ENCODE measurements at regions not wholly inside any gene's neighbourhood (a gene's known extent, or its start where the extent isn't known, plus 50 kb on each side); places are given as distances from the start of the nearest gene placed in this dataset.

DNA sequence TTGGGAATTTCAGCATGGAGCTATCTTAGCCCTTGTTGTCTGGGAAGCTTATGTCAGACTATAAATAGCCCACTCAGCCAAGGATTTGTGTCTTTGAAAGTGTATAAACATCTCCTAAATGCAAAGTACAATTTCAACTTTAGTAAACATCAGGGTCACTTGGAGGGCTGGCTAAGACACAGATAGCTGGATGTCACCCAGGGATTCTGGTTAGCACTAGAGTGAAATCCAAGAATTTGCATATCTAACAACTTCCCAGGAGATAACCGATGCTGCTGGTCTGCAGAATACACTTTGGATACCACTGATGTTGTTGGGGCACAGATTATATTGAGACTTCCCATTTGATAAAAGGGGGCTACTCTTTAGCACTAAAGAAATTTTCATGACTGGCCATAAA is 130.9 kb downstream of the PAX1 start:
- DNase-seq: no peak
- no peak overlapping the region for H2AFZ ChIP-seq (ENCODE audit: low read length)
- no TSS peak for BruUV-seq (replicated peaks)
- no peaks in the 10 kb centered on the region for H3K9me2 ChIP-seq (replicated peaks; ENCODE audit: low read length)
- CTCF ChIA-PET: no interaction called here
- no peaks in the 10 kb centered on the region for H3K4me1 ChIP-seq (ENCODE audit: insufficient read depth, low read length)
- H4K20me1 ChIP-seq (ENCODE audit: low read length): no peaks in the 10 kb centered on the region
- H3K36me3 ChIP-seq (ENCODE audit: low read depth, low read length): no peaks in the 10 kb centered on the region
- no peak for ATAC-seq
- H3K4me2 ChIP-seq (ENCODE audit: low read length): no peak overlapping the region
- peaks cover 12% of the 10 kb centered on the region; the same call in 1 of the 2 replicates for H3K27me3 ChIP-seq (ENCODE audit: low read length)
- H3F3A ChIP-seq (ENCODE audit: low read length, unreplicated experiment): no peaks in the 10 kb centered on the region
- no peaks in the 10 kb centered on the region for H3K79me2 ChIP-seq (ENCODE audit: low read length)
- no peak overlapping the region for H3K27ac ChIP-seq (ENCODE audit: low read length)
- H3K9me3 ChIP-seq (ENCODE audit: low read length): no peaks in the 10 kb centered on the region
- H3K4me3 ChIP-seq (ENCODE audit: low read length): no peak overlapping the region
- H3K9ac ChIP-seq (ENCODE audit: low read length): no peak overlapping the region
- intact Hi-C loops (cut with micrococcal nuclease): no loop called here
- POLR2A ChIA-PET (ENCODE audit: unreplicated experiment): no interaction called here
- TF ChIP-seq CTCF (conservative IDR thresholded peaks at IDR 0.05; ENCODE audit: low read depth, low read length): no peak
- TF ChIP-seq EZH2 (IDR thresholded peaks at IDR 0.05; ENCODE audit: low read length, unreplicated experiment): no peak
- no peak for TF ChIP-seq EZH2phosphoT487 (IDR thresholded peaks at IDR 0.05; ENCODE audit: borderline replicate concordance, low read length)

DNA sequence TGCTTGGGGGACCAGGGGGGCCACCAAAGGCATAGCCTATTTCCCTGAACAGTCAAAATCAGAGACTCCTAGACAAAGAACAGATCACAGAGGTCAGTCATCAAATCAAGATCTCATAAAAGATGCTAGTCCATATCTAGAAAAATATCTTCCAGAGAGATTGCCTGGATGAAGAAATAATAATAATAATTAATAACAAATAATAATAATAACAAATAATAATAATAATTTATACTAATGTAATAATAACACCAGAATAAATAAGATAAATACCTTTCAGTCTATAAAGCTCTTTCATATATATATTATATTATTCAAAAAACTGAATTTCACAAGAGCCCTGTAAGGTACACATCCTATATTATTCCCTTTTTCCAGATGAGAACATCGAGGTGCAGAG is 129.6 kb downstream of the PAX1 start:
- H4K20me1 ChIP-seq (ENCODE audit: low read length): no peaks in the 10 kb centered on the region
- H3K9me3 ChIP-seq (ENCODE audit: low read length): no peaks in the 10 kb centered on the region
- ChIA-PET CTCF (no interaction called here), POLR2A (ENCODE audit: unreplicated experiment) (no interaction called here)
- H3K36me3 ChIP-seq (ENCODE audit: low read depth, low read length): no peaks in the 10 kb centered on the region
- ATAC-seq (no peak), DNase-seq (no peak)
- no TSS peak for BruUV-seq (replicated peaks)
- no peak overlapping the region for H3K4me2 ChIP-seq (ENCODE audit: low read length)
- H3K9me2 ChIP-seq (replicated peaks; ENCODE audit: low read length): no peaks in the 10 kb centered on the region
- intact Hi-C loops (cut with micrococcal nuclease): no loop called here
- H3F3A ChIP-seq (ENCODE audit: low read length, unreplicated experiment): no peaks in the 10 kb centered on the region
- TF ChIP-seq CTCF (conservative IDR thresholded peaks at IDR 0.05; ENCODE audit: low read depth, low read length) (no peak), EZH2phosphoT487 (IDR thresholded peaks at IDR 0.05; ENCODE audit: borderline replicate concordance, low read length) (no peak), EZH2 (IDR thresholded peaks at IDR 0.05; ENCODE audit: low read length, unreplicated experiment) (no peak)
- no peaks in the 10 kb centered on the region for H3K4me1 ChIP-seq (ENCODE audit: insufficient read depth, low read length)
- no peak overlapping the region for H3K4me3 ChIP-seq (ENCODE audit: low read length)
- H3K9ac ChIP-seq (ENCODE audit: low read length): no peak overlapping the region
- peaks cover 12% of the 10 kb centered on the region; the same call in 1 of the 2 replicates for H3K27me3 ChIP-seq (ENCODE audit: low read length)
- no peak overlapping the region for H2AFZ ChIP-seq (ENCODE audit: low read length)
- H3K79me2 ChIP-seq (ENCODE audit: low read length): no peaks in the 10 kb centered on the region
- no peak overlapping the region for H3K27ac ChIP-seq (ENCODE audit: low read length)

- no peak overlapping the region for H3K9ac ChIP-seq (ENCODE audit: low read length)
- H3K27ac ChIP-seq (ENCODE audit: low read length): no peak overlapping the region
- H3F3A ChIP-seq (ENCODE audit: low read length, unreplicated experiment): no peaks in the 10 kb centered on the region
- H4K20me1 ChIP-seq (ENCODE audit: low read length): no peaks in the 10 kb centered on the region
- peaks cover 12% of the 10 kb centered on the region; the same call in 1 of the 2 replicates for H3K27me3 ChIP-seq (ENCODE audit: low read length)
- ChIA-PET CTCF (no interaction called here), POLR2A (ENCODE audit: unreplicated experiment) (no interaction called here)
- ATAC-seq (no peak), DNase-seq (no peak)
- H3K9me2 ChIP-seq (replicated peaks; ENCODE audit: low read length): no peaks in the 10 kb centered on the region
- H3K79me2 ChIP-seq (ENCODE audit: low read length): no peaks in the 10 kb centered on the region
- intact Hi-C loops (cut with micrococcal nuclease): no loop called here
- H3K4me3 ChIP-seq (ENCODE audit: low read length): no peak overlapping the region
- no peaks in the 10 kb centered on the region for H3K36me3 ChIP-seq (ENCODE audit: low read depth, low read length)
- no peak overlapping the region for H3K4me2 ChIP-seq (ENCODE audit: low read length)
- TF ChIP-seq CTCF (conservative IDR thresholded peaks at IDR 0.05; ENCODE audit: low read depth, low read length) (no peak), EZH2 (IDR thresholded peaks at IDR 0.05; ENCODE audit: low read length, unreplicated experiment) (no peak), EZH2phosphoT487 (IDR thresholded peaks at IDR 0.05; ENCODE audit: borderline replicate concordance, low read length) (no peak)
- no peaks in the 10 kb centered on the region for H3K4me1 ChIP-seq (ENCODE audit: insufficient read depth, low read length)
- H3K9me3 ChIP-seq (ENCODE audit: low read length): no peaks in the 10 kb centered on the region
- H2AFZ ChIP-seq (ENCODE audit: low read length): no peak overlapping the region
- BruUV-seq (replicated peaks): no TSS peak
These were observed 127.2 kb downstream of the PAX1 start for GRCh38 chr20:21832442-21833385.

Data from PC-3 (cell line).